ENCODE measurements at regions not wholly inside any gene's neighbourhood (a gene's known extent, or its start where the extent isn't known, plus 50 kb on each side); places are given as distances from the start of the nearest gene placed in this dataset.

GRCh38 chr7:10101351-10101750 lies 872.3 kb upstream of the PHF14 start:
- TF ChIP-seq CTCF (IDR thresholded peaks at IDR 0.05; ENCODE audit: borderline replicate concordance, extremely low read depth, low read length, poor library complexity, severe bottlenecking): no peak
- no peak for TF ChIP-seq EZH2 (IDR thresholded peaks at IDR 0.05; ENCODE audit: borderline replicate concordance, low read depth, low read length, severe bottlenecking)
